K562 (cell line): ENCODE measurements at regions not wholly inside any gene's neighbourhood (a gene's known extent, or its start where the extent isn't known, plus 50 kb on each side); places are given as distances from the start of the nearest gene placed in this dataset.

ENCODE experiments used
- CREBBP ChIP-seq: IDR thresholded peaks from one replicate; pipeline ENCODE4 v1.6.1; 2012; ENCODE audit warnings: low read depth, mild to moderate bottlenecking, control low read depth, inconsistent platforms, low read length
- LEF1 ChIP-seq: fragments of 450-650 bp; IDR thresholded peaks from 2 replicates; pipeline ENCODE4 v1.6.1; 2016; ENCODE audit warnings: mild to moderate bottlenecking
- MEIS2 ChIP-seq: fragments of 450-650 bp; IDR thresholded peaks from 2 replicates; pipeline ENCODE4 v1.6.1; 2014; ENCODE audit warnings: mild to moderate bottlenecking; ENCODE audit not compliant: partially characterized antibody
- MIER1 ChIP-seq: fragments of 450-650 bp; IDR thresholded peaks from 2 replicates; pipeline ENCODE4 v1.6.1; 2016; ENCODE audit warnings: antibody characterized with exemption, mild to moderate bottlenecking, low read depth
- PPARD ChIP-seq: fragments of 250-450 bp; sonication (Bioruptor Pico); IDR thresholded peaks from 2 replicates; pipeline ENCODE4 v1.8.0; 2022; ENCODE audit warnings: inconsistent platforms, mild to moderate bottlenecking, moderate library complexity
- RBM34 ChIP-seq: fragments of 200-400 bp; formaldehyde crosslinking; IDR thresholded peaks from 2 replicates; pipeline ENCODE4 v1.6.1; 2018; ENCODE audit warnings: low read length, borderline replicate concordance; ENCODE audit not compliant: insufficient read depth
- SMARCE1 ChIP-seq: fragments of 450-650 bp; IDR thresholded peaks from 2 replicates; pipeline ENCODE4 v1.7.1; 2016; ENCODE audit warnings: mild to moderate bottlenecking
- ZBTB7A ChIP-seq: IDR thresholded peaks from 2 replicates; pipeline ENCODE4 v1.6.1; 2011; ENCODE audit warnings: low read depth, mild to moderate bottlenecking, low read length, moderate library complexity, borderline replicate concordance; ENCODE audit not compliant: control insufficient read depth
- TF ChIP-seq, protein P1 (sequence below): fragments of 450-650 bp; IDR thresholded peaks from 2 replicates; pipeline ENCODE4 v1.6.1; 2016; ENCODE audit warnings: mild to moderate bottlenecking, moderate library complexity
- TF ChIP-seq, protein P2 (sequence below), 2 experiments: fragments of 450-650 bp; conservative IDR thresholded peaks; 2 replicates each; pipeline ENCODE4 v1.6.1; 2017; ENCODE audit warnings: mild to moderate bottlenecking in 2 of 2, moderate library complexity in 2 of 2
- TF ChIP-seq, protein P3 (sequence below): fragments of 450-650 bp; IDR thresholded peaks from 2 replicates; pipeline ENCODE4 v1.6.1; 2016; ENCODE audit warnings: low read depth, mild to moderate bottlenecking, moderate library complexity
- TF ChIP-seq, protein P4 (sequence below): fragments of 250-450 bp; sonication (Bioruptor Pico); IDR thresholded peaks from 2 replicates; pipeline ENCODE4 v1.8.0; 2021; ENCODE audit warnings: moderate library complexity, mild to moderate bottlenecking, inconsistent platforms

DNA sequence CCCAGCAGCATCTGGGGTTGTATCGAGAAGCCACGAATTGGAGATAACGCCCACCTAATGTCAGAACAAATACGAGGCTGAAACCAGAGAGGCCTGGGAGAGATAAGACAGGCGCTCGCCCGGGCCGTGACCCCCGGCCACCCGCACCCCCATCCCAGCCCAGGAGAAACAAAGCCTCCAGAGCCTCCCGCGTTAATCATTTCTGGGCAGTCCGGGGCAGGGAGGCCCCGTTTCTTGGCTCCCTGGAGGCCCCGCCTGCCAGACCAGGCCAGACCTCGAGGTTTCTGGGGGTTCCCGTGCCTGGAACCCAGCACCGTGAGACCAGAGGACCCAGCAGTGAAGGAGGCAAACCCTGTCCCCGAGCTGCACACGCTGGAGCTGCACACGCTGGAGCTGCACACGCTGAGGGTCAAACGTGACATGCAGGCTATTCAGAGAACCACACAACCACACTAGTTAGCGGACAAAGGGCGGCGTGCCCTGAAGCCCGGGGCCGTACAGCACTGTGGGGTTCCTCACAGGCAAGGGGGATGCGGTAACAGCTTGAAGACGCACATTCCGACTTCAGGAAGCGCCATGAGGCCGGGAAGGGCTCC, 53.4 kb downstream of the FOXL3 start (continued):
- TF ChIP-seq, protein P1, sequence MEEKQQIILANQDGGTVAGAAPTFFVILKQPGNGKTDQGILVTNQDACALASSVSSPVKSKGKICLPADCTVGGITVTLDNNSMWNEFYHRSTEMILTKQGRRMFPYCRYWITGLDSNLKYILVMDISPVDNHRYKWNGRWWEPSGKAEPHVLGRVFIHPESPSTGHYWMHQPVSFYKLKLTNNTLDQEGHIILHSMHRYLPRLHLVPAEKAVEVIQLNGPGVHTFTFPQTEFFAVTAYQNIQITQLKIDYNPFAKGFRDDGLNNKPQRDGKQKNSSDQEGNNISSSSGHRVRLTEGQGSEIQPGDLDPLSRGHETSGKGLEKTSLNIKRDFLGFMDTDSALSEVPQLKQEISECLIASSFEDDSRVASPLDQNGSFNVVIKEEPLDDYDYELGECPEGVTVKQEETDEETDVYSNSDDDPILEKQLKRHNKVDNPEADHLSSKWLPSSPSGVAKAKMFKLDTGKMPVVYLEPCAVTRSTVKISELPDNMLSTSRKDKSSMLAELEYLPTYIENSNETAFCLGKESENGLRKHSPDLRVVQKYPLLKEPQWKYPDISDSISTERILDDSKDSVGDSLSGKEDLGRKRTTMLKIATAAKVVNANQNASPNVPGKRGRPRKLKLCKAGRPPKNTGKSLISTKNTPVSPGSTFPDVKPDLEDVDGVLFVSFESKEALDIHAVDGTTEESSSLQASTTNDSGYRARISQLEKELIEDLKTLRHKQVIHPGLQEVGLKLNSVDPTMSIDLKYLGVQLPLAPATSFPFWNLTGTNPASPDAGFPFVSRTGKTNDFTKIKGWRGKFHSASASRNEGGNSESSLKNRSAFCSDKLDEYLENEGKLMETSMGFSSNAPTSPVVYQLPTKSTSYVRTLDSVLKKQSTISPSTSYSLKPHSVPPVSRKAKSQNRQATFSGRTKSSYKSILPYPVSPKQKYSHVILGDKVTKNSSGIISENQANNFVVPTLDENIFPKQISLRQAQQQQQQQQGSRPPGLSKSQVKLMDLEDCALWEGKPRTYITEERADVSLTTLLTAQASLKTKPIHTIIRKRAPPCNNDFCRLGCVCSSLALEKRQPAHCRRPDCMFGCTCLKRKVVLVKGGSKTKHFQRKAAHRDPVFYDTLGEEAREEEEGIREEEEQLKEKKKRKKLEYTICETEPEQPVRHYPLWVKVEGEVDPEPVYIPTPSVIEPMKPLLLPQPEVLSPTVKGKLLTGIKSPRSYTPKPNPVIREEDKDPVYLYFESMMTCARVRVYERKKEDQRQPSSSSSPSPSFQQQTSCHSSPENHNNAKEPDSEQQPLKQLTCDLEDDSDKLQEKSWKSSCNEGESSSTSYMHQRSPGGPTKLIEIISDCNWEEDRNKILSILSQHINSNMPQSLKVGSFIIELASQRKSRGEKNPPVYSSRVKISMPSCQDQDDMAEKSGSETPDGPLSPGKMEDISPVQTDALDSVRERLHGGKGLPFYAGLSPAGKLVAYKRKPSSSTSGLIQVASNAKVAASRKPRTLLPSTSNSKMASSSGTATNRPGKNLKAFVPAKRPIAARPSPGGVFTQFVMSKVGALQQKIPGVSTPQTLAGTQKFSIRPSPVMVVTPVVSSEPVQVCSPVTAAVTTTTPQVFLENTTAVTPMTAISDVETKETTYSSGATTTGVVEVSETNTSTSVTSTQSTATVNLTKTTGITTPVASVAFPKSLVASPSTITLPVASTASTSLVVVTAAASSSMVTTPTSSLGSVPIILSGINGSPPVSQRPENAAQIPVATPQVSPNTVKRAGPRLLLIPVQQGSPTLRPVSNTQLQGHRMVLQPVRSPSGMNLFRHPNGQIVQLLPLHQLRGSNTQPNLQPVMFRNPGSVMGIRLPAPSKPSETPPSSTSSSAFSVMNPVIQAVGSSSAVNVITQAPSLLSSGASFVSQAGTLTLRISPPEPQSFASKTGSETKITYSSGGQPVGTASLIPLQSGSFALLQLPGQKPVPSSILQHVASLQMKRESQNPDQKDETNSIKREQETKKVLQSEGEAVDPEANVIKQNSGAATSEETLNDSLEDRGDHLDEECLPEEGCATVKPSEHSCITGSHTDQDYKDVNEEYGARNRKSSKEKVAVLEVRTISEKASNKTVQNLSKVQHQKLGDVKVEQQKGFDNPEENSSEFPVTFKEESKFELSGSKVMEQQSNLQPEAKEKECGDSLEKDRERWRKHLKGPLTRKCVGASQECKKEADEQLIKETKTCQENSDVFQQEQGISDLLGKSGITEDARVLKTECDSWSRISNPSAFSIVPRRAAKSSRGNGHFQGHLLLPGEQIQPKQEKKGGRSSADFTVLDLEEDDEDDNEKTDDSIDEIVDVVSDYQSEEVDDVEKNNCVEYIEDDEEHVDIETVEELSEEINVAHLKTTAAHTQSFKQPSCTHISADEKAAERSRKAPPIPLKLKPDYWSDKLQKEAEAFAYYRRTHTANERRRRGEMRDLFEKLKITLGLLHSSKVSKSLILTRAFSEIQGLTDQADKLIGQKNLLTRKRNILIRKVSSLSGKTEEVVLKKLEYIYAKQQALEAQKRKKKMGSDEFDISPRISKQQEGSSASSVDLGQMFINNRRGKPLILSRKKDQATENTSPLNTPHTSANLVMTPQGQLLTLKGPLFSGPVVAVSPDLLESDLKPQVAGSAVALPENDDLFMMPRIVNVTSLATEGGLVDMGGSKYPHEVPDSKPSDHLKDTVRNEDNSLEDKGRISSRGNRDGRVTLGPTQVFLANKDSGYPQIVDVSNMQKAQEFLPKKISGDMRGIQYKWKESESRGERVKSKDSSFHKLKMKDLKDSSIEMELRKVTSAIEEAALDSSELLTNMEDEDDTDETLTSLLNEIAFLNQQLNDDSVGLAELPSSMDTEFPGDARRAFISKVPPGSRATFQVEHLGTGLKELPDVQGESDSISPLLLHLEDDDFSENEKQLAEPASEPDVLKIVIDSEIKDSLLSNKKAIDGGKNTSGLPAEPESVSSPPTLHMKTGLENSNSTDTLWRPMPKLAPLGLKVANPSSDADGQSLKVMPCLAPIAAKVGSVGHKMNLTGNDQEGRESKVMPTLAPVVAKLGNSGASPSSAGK: 0 out of 2 replicates have a peak, but pooled peaks have one; percentile 13
- TF ChIP-seq MEIS2 (no peak), LEF1 (no peak), CREBBP (no peak), SMARCE1 (0 out of 2 replicates have a peak, but pooled peaks have one; percentile 13), ZBTB7A (peak; percentile 54; the same call in 1 of the 2 replicates), MIER1 (no peak), RBM34 (no peak), PPARD (CRISPR knock-in tag) (no peak)
- TF ChIP-seq, protein P2, sequence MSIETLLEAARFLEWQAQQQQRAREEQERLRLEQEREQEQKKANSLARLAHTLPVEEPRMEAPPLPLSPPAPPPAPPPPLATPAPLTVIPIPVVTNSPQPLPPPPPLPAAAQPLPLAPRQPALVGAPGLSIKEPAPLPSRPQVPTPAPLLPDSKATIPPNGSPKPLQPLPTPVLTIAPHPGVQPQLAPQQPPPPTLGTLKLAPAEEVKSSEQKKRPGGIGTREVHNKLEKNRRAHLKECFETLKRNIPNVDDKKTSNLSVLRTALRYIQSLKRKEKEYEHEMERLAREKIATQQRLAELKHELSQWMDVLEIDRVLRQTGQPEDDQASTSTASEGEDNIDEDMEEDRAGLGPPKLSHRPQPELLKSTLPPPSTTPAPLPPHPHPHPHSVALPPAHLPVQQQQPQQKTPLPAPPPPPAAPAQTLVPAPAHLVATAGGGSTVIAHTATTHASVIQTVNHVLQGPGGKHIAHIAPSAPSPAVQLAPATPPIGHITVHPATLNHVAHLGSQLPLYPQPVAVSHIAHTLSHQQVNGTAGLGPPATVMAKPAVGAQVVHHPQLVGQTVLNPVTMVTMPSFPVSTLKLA (conservative IDR thresholded peaks at IDR 0.05): 0 out of 4 replicates have a peak, but pooled peaks of 1 of the 2 experiments have one; percentile 18
- TF ChIP-seq, protein P3, sequence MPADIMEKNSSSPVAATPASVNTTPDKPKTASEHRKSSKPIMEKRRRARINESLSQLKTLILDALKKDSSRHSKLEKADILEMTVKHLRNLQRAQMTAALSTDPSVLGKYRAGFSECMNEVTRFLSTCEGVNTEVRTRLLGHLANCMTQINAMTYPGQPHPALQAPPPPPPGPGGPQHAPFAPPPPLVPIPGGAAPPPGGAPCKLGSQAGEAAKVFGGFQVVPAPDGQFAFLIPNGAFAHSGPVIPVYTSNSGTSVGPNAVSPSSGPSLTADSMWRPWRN: peak; percentile 24; the same call in 1 of the 2 replicates
- TF ChIP-seq, protein P4, sequence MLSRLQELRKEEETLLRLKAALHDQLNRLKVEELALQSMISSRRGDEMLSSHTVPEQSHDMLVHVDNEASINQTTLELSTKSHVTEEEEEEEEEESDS (CRISPR knock-in tag): no peak
